Iris pigment epithelial cell (primary cell): ENCODE measurements at regions not wholly inside any gene's neighbourhood (a gene's known extent, or its start where the extent isn't known, plus 50 kb on each side); places are given as distances from the start of the nearest gene placed in this dataset.
"Not testable (repeated sequence)": the region's sequence is repeated elsewhere in the genome, so short reads cannot be mapped to it uniquely, and the experiment has no call there.

Source experiments
- DNase-seq: peaks from one replicate; pipeline ENCODE4 v3.0.0-alpha.2; 2011; ENCODE audit warnings: low read depth

DNA sequence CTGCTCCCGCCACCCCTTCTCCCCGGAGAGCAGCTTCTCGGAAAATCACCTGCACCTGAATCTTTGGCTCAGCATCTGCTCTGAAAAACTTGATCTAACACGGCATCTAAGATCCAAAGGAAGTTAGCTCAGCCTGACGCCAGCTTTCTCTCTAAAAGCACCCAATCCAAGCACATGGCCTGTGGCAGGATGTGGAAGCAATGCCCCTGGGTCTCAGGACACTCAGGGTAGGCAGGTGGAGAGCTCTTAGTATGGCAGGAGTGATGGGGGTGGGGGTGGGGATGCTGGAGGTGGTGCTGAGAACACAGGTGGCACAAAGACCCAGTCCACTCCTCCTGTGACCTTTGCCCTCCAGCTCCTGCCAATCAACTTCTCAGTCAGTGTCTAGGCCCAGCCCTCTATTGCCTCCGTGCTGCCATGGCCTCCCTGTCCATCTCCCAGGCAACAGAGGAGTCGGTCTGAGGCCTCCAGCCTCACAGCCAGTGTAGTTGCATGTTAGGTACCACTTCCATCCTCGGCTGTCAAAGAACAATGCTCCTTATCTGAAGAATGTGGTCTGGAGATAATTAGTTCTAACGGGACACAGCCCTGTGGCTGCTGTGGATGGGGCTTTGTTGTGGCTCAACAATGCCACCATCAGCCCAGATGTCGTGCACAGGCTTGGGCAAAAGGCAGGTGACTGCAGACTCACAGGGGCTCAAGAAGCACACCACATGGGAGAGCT, 180.0 kb upstream of the C14orf180 start:
- DNase-seq: no peak

DNA sequence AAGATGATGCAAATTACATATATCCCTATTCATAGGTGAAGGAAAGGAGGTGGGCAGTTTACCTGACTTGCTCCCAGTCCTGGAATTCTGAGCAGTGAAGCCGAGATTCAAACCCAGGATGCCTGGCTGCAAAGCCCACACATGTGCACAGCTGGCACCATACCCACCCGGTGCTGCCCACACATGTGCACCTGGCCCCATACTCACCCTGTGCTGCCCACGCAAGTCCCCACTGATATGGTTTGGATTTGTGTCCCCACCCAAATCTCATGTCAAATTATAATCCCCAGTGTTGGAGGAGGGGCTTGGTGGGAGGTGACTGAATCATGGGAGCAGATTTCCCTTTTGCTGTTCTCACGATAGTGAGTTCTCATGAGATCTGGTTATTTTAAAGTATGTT, 179.2 kb upstream of the C14orf180 start:
- no peak for DNase-seq

DNA sequence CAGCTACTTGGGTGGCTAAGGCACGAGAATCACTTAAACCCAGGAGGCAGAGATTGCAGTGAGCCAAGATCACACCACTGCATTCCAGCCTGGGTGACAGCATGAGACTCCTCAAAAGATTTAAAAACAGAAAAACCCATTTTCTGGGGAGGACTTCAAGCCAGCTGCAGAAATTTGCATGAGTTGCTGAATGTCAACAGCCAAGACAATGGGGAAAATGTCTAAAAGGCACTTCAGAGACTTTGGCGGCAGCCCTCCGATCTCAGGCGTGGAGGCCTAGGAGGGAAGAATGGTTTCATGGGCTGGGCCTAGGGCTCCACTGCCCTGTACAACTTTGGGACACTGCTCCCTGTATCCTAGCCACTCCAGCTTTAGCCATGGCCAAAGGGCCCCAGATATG, 177.8 kb upstream of the C14orf180 start:
- no peak for DNase-seq

DNA sequence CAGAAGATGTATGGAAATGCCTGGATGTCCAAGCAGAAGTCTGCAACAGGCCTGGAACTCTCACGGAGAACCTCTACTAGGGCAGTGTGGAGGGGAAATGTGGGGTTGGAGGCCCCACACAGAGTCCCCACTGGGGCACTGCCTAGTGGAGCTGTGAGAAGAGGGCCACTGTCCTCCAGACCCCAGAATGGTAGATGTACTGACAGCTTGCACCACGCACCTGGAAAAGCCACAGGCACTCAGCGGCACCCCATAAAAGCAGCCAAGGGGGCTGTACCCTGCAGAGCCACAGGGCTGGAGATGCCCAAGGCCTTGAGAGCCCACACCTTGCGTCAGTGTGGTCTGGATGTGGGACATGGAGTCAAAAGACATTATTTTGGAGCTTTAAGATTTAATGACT, 177.3 kb upstream of the C14orf180 start:
- not testable (repeated sequence) for DNase-seq

DNA sequence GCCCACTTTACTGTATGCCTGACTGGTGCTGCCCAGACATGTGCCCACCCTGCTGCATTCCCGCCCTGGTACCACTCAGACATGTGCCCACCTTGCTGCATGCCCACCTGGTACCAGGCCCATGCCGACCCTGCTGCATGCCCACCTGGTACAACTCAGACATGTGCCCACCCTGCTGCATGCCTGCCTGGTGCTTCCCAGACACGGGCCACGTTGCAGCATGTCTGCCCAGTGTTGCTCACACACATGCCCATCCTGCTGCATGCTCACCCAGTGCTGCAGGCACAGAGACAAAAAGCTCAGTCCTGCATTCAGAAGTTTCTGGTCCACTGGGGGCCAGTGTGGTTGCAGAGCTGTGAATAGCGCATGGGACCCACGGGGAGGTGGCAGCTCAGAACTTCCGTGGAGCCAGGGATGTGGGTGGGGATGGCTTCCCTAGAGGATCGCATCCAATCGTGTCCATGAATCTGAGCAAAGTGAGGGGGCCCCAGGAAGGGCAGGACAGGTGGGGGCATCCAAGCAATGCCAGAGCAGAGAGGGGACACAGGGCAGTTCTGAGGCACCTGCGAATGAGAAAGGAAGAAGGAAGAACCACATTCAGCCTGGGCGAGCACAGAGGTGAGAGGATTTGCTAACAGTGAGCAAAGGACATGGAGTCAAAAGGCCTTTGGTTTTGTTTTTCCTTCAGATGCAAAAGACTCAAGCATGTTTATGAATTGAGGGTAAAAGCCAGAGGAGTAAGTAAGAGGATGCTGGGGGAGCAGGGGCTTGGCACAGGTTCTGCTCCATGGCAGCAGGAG, 175.9 kb upstream of the C14orf180 start:
- no peak for DNase-seq

DNA sequence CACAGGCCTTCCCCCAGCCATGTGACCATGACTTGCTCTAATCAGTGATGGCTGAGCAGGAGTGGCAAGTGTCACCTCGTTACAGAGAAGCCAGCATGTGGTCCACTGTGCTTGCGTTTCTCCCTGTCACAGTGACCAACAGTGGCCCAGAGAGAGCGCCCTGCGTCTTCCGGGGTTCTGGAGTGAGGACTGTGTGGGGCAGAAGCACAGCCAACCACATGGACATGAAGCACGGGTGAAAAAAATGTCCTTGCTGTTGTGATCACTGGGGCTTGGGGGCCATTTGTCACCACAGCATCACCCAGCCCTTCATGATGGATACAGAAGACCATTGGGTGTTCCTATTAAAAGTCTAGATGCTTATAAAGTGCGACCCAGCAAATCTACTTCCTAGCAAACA, 174.6 kb upstream of the C14orf180 start:
- DNase-seq: no peak

DNA sequence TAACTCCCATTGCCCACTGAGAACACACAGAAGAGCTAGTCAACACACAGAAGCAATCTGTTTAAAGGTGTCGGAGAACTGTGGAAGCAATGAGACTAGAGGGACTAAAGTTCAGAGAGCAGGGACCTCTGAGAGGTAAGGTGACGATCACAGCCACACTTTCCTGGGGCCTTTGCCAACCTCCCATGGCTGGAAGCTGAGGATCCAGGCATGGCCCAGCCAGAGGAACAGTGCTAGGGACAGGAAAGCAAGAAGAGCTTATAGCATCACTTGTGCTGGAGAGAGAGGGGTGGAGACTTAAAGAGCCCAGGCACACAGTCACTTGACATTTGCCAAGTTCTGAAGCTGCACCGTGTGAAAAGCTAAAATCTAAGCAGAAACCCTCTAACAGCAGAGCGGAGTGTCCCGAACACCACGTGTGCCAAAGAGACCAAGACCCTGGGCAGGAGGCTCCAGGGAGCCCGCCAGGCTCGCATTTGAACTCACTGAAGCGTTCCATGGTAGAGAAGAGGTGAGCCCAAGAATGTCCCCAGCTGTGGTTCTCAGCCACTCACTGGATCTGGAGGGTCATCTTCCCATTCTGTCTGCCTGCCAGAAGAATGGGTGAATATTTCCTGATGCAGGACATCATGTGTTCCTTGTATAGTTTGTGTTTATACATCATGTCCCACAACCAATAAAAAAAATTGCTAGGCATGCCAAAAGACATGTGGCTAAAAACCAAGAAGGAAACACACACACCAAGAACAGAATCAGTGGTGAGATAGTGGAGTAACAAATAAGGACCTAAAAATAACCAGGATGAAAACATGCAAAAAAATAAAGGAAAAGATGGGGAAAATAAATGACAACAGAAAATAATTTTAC, 174.0 kb upstream of the C14orf180 start:
- DNase-seq: no peak

DNA sequence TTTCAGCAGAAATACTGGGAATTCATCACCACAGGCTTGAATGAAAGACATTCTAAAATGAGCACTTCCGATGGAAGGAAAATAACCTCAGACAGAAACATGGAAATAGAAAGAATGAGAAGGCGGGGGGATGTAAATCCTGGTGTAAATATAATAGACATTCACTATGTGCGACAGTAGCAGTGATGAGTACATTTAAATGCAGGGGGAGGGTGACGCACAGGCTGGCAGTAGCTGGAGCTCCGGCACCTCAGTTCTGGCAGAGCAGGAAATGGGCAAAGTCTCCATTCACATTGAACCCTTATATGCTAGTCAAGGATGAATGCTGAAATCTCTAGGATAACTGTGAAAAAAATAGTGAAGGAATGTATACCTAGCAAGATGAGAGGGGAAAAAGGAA, 172.7 kb upstream of the C14orf180 start:
- DNase-seq: no peak

DNA sequence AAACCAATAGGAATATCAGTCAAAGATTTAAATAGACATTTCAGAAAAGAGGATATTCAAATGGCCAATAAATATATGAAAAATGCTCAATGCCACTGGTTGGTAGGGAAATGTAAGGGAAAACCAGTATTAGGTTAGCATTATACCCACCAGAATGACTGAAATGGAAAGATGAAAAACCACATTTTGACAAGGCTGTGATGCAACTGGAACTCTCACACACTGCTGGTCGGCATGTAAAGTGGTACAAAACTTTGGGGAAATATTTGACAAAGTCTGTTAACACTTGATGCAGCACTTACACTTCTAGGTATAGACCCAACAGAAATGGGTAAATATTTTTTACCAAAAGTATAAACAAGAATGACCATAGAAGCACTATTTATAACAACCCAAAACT, 163.2 kb upstream of the C14orf180 start:
- no peak for DNase-seq

DNA sequence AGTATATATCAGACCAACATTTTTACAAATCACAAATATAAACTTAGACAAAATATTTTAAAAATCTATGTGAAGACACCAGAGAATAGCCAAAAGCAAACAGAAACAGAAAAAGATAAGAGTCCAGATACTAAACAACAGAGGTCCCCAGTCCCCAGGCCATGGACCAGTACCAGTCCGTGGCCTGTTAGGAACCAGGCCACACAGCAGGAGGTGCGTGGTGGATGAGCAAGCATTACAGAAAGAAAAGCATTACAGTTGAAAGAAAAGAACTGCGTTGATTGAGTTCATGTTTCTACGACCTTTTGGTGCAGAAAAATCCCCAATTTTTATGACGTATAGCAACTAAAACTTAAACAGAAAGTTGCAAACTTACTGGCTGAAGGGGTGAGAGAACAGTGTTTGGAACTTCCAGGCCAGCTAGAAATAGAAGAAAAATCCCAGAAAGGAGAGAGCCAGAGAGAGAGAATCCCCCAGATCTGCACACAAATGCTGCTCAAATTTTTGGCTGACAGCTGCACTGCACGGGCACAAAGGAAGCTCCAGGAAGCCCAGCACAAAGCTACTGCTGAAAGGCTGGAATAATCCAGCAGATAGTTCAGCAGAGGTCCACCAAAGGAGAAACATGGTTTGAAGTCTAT, 159.6 kb upstream of the C14orf180 start:
- DNase-seq: no peak

DNA sequence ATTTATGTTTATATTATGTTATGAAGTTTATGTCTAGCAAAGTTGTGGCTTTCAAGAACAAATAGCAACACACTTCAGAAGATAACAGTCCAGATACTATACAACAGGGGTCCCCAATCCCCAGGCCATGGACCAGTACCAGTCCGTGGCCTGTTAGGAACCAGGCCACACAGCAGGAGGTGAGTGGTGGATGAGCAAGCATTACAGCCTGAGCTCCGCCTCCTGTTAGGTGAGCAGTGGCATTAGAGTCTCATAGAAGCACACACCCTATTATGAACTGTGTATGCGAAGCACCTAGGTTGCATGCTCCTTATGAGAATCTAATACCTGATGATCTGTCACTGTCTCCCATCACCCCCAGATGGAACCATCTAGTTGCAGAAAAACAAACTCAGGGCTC, 159.0 kb upstream of the C14orf180 start:
- DNase-seq: not testable (repeated sequence)

DNA sequence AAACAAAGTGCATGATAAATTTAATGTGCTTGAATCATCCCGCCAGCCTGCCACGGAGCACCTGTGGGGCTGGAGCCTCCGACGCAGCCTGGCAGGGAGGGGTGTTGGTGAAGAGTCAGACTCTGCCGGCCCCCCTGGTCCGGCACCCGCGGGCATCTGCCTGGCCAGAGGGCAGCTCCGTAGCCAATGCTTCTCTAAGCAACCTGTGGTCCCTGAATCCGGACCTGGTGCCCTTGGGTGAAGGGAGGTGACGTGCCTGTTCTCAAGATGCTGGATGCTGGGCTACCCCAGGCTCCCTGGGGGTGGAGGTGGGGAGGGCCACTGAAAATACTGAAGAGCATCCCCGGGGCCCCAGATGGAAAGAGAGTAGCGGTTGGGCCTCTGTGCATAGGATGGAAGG, 158.6 kb upstream of the C14orf180 start:
- DNase-seq: no peak

DNA sequence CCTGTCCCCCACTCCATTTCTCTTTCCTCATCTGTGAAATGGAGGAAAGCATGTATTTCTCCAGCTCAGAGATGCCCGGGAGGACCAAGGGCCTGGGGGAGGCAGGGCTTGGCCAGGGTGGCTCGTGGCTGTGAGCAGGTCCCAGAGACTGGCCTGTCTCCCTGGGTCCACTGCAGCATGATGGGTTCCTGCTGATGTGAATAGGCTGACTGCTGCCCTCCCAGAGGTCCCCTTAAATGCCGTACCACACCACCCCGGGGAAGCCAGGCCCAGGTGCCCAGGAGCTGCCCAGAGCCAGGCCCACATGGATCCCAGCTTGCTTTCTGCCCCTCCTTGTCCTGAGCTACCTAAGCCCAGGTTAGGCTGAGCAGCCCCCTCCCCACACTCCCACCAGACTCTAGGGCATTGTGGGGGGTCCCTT, 158.2 kb upstream of the C14orf180 start:
- no peak for DNase-seq

DNA sequence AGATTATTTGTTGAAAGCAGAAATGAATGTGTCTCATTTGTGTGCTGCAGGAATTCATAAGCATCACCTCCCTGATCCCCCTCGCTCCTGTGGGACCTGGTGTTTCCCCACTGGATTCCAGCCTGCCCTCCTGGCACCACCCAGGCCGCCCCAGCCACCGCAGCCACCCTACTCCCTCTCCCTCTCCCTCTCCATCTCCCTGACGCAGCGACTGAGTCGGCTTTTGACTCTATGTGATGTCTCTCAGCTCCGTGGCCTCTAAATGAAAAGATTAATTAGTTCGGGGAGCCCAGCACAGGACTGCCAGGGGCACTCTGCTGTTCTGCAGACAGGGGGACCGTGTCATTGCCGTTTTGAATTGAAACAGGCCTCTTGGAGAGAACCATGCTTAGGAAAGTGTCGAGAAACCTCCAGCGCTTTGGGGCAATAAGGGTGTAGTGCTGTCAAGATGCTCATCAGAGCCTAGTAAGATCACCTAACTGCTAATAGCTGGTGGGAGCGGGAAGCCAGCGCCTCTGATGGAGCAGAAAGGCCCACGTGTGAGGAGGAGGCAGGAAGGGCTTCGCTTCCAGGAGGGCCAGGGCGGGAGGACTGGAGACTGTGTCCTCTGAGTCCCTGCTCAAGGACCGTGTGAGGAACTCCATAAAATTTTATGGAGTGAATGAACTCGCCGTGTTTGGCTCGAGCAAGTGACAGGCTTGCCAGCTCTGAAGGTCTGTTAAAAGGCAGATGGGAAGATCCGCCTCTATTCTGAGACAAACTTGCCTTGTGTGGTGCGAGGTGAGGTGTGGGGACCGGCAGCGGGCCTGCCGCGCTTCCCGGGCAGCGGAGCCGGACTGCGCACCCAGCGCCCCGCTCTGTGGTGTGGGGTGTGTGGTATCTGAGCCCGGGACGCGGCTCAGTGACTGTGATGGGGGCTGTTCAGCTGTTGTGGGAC, 157.4 kb upstream of the C14orf180 start:
- no peak for DNase-seq

DNA sequence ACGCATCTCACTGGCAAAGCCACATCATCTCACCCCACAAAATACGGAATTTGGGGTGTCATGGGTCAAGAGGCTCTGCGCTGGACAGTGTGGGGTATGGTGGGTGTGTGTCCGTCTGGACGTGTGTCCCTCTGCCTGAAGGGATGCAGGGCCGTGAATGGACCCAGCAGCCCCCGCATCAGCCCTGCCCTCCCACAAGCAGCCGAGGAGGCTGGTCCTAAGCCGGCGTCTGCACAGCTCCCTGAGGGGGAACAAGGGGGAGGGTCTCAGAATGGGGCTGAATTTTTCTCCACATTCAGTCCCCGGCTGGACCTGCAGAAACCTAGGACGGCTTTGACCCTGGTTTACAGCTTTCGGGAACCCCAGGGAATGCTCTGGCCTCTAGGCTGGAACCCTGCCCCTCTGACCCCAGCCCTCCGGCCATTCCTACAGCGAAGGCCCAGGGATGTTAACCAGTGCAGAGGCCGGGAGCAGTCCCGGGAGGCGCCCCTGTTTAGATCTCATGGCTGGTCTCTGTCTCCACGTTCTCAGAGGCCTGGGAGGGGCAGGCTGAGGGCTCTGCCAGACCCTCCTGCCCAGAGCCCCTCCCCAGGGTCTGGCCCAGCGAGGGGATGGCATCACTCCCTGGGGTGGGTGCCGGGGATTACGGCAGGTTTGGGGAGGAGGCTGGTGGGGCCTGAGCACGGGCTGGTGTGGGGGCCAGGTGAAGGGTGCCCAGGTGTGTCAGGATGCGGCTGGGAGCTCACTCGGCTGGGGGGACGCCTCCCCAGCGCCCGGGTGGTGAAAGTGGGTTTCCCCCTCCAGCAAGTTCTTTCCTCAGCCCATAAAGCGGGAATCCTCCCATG, 156.5 kb upstream of the C14orf180 start:
- DNase-seq: no peak

DNA sequence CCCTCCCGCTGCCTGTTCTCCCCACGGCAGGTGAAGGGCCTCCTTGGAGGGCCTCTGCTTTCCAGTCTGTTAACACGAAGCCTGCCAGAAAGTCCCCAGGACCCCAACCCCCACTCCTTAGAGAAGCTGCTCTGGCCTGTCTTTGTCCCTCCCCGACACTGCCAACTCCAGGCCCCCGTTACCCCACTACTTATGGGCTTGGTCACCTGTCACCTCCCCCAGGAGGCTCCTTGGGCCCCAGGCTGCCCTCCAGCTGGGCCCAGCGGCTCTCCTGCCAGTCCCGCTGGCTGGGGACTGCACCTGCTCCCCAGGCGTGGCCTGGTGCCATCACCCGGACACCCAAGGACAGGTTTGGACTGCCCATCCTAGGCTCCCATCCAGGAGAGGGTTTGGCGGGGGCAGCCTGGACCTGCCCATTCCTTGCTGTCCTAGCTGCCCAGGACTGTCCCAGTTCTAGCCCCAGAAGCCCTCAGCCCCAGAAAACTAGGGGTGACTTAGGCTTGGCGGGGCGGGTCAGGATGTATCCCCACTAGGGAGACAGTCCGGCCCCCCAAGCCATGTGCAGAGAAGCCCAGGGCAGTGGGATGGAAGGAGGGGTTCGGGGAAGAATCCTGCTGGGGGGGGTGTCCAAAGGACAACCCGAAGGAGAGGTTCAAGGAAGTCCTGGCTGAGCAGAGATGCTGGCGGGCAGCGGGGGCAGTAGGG, 155.7 kb upstream of the C14orf180 start:
- DNase-seq: no peak

DNA sequence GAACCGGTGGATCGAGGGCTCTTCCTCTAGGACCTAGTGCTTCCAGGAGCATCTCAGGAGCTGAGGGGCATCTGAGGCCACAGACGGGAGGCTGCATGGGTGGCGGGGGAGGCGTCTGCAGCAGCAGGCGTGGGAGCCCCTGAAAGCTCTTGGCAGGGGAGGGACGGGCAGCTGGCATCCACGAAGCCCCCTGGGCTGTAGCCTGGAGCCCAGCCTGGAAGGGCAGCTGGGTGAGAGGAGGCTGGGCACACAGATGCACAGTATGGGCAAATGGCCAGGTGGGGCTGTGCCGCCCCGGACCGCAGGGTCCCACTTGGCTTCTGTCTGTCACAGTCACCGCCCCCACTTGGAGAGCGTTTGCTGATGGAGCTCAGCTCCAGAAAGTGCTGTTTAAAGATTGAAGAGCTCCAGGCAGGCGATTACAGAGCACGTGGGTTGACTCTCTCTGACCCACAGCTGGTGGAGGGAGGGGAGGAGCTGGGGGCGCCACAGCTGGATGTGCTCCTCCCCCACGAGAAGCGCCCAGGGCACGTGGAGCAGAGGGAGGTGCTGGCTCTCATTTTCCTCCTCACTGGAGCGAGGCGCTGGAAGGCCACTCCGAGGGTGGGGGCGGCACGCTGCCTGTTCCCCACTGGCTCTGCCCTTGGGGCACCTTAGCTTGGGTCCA, 155.0 kb upstream of the C14orf180 start:
- DNase-seq: no peak

DNA sequence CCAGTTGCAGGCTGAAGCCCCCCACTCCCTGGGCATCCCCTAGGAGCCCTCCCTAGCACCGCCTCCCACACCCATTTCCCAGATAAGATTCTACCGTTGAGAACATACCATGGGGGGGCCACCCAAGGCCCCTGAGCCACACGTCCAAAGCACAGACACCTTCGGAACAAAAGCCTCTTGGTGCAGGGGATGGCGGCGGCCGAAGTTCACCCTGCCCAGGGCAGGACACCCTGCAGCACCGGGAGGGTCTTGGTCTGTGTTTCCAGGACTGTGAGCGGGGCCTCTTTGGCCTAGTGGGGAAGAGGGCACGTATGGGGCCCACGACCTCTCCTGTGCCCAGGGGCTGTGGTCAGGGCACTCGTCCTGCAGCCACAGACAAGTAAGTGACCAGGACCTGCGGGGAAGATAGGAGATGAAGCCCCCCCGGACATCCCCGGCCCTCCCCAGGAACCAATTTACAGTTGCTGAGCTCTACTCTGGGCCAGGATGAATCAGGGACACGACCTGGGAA, 154.3 kb upstream of the C14orf180 start:
- no peak for DNase-seq
